HL-60 (cell line): ENCODE measurements at regions not wholly inside any gene's neighbourhood (a gene's known extent, or its start where the extent isn't known, plus 50 kb on each side); places are given as distances from the start of the nearest gene placed in this dataset.

Experiments used
- DNase-seq, 2 experiments: peaks; one replicate each; pipeline ENCODE4 v3.0.0-alpha.2; 2010 to 2020; ENCODE audit warnings: low read depth in 1 of 2, low spot score in 1 of 2
- H3K27ac ChIP-seq: fragments of 250-450 bp; sonication (Bioruptor Pico); replicated peaks from 2 replicates; pipeline ENCODE4 v1.5.1; 2020; ENCODE audit warnings: mild to moderate bottlenecking, moderate library complexity
- H3K27me3 ChIP-seq: fragments of 250-450 bp; sonication (Bioruptor Pico); 2 replicates; pipeline ENCODE4 v1.5.1; 2021; ENCODE audit warnings: mild to moderate bottlenecking, moderate library complexity; ENCODE audit not compliant: insufficient read depth, poor library complexity, severe bottlenecking
- H3K4me3 ChIP-seq: replicated peaks from 2 replicates; pipeline ENCODE4 v1.5.1; 2011; ENCODE audit warnings: mild to moderate bottlenecking, control low read depth, low read length; ENCODE audit not compliant: insufficient read depth
- CTCF ChIP-seq: IDR thresholded peaks from one replicate; pipeline ENCODE4 v1.5.1; 2011; ENCODE audit warnings: low read length, control low read depth, inconsistent platforms; ENCODE audit not compliant: insufficient read depth
- GABPA ChIP-seq: IDR thresholded peaks from 2 replicates; pipeline ENCODE4 v1.6.1; 2012; ENCODE audit warnings: low read depth
- POLR2AphosphoS5 ChIP-seq: IDR thresholded peaks from 2 replicates; pipeline ENCODE4 v1.6.1; 2012; ENCODE audit warnings: low read depth
- REST ChIP-seq: IDR thresholded peaks from 2 replicates; pipeline ENCODE4 v1.6.1; 2012; ENCODE audit warnings: low read depth; ENCODE audit not compliant: insufficient replicate concordance
- SPI1 ChIP-seq: IDR thresholded peaks from 2 replicates; pipeline ENCODE4 v1.6.1; 2012; ENCODE audit warnings: low read depth, mild to moderate bottlenecking, borderline replicate concordance

GRCh38 chr5:57106661-57107060 is 67.2 kb upstream of the GPBP1 start:
- Histone ChIP-seq H3K4me3 (no peak overlapping the region), H3K27me3 (no peaks in the 10 kb centered on the region), H3K27ac (no peak overlapping the region)
- no peak for DNase-seq
- TF ChIP-seq CTCF (no peak), GABPA (no peak), REST (no peak), POLR2AphosphoS5 (no peak), SPI1 (no peak)

- TF ChIP-seq GABPA = no peak
- no peak for DNase-seq
- Histone ChIP-seq H3K4me3 (no peak overlapping the region), H3K27ac (no peak overlapping the region), H3K27me3 (no peaks in the 10 kb centered on the region)
Measured at GRCh38 chr5:57111993-57112392, 61.9 kb upstream of the GPBP1 start.

- Histone ChIP-seq H3K27me3 (no peaks in the 10 kb centered on the region), H3K27ac (no peak overlapping the region), H3K4me3 (no peak overlapping the region)
- no peak for DNase-seq
- TF ChIP-seq REST (no peak), CTCF (no peak), GABPA (no peak), POLR2AphosphoS5 (no peak), SPI1 (no peak)
Measured at GRCh38 chr5:57113481-57113880, 60.4 kb upstream of the GPBP1 start.

- Histone ChIP-seq H3K27me3 (no peaks in the 10 kb centered on the region), H3K27ac (no peak overlapping the region), H3K4me3 (no peak overlapping the region)
- peak in 1 of 2 experiments; percentile 7 for DNase-seq
- no peak for TF ChIP-seq CTCF
- TF ChIP-seq POLR2AphosphoS5 = no peak
- no peak for TF ChIP-seq REST
- TF ChIP-seq GABPA = no peak
Measured at GRCh38 chr5:57117596-57117995, 56.3 kb upstream of the GPBP1 start.
